ENCODE measurements at regions not wholly inside any gene's neighbourhood (a gene's known extent, or its start where the extent isn't known, plus 50 kb on each side); places are given as distances from the start of the nearest gene placed in this dataset.

DNA sequence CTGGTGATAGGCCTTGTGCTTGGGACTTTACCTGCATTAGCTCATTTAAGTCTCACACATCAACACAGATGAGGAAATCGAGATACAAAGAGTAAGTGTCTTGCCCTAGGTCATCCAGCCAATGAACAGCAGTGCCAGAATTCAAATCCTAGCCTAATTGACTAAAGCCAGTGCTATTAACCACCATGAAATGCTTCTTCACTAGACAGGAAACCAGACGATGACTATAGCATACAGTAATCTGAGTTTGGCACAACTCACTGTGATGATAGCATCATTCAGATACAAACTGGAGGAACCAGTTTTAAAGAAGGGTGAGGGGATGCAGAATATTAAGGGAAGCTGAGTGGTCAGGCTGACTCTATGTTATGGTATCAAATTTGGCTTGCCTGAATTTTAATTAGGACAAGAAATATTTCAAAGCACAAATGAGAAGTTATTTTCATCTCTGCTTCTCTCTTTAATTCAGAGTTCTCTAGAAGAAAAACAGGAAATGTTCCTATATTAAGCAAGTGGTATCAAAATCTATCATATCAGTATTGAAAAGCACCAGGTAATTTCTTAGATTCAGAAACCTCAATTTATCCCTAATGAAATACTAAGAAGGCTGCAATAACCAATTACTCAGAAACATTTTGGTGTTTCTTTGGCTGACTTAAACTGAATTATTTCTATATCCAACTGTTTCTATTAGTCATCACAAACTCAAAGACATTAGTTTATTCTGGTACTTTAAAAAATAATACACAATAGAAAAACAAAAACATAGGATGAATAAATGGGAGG is 147.0 kb upstream of the RASA1 start:
- TF ChIP-seq, protein P1, sequence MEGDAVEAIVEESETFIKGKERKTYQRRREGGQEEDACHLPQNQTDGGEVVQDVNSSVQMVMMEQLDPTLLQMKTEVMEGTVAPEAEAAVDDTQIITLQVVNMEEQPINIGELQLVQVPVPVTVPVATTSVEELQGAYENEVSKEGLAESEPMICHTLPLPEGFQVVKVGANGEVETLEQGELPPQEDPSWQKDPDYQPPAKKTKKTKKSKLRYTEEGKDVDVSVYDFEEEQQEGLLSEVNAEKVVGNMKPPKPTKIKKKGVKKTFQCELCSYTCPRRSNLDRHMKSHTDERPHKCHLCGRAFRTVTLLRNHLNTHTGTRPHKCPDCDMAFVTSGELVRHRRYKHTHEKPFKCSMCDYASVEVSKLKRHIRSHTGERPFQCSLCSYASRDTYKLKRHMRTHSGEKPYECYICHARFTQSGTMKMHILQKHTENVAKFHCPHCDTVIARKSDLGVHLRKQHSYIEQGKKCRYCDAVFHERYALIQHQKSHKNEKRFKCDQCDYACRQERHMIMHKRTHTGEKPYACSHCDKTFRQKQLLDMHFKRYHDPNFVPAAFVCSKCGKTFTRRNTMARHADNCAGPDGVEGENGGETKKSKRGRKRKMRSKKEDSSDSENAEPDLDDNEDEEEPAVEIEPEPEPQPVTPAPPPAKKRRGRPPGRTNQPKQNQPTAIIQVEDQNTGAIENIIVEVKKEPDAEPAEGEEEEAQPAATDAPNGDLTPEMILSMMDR (IDR thresholded peaks at IDR 0.05) = no peak
- TF ChIP-seq POLR2A (IDR thresholded peaks at IDR 0.05) = no peak

All from lower leg skin (tissue), 3 donors.